ENCODE measurements at regions not wholly inside any gene's neighbourhood (a gene's known extent, or its start where the extent isn't known, plus 50 kb on each side); places are given as distances from the start of the nearest gene placed in this dataset.
"Not testable (repeated sequence)": the region's sequence is repeated elsewhere in the genome, so short reads cannot be mapped to it uniquely, and the experiment has no call there.

- H3K36me3 Mint-ChIP-seq (ENCODE audit: low read depth); H3K9me3 Mint-ChIP-seq; intact Hi-C loops (cut with micrococcal nuclease); H3K27me3 Mint-ChIP-seq; H3K4me1 Mint-ChIP-seq; DNase-seq; H3K4me3 Mint-ChIP-seq; H3K27ac Mint-ChIP-seq: not testable (repeated sequence)
These were observed 2742.7 kb downstream of the ARAP2 start for GRCh38 chr4:33501587-33501986.

GRCh38 chr4:33512397-33512796 lies 2731.9 kb downstream of the ARAP2 start:
- H3K4me3 Mint-ChIP-seq: no peak overlapping the region
- H3K36me3 Mint-ChIP-seq (ENCODE audit: low read depth): no peaks in the 10 kb centered on the region
- intact Hi-C loops (cut with micrococcal nuclease): no loop called here
- no peak overlapping the region for H3K27ac Mint-ChIP-seq
- DNase-seq: no peak
- no peaks in the 10 kb centered on the region for H3K4me1 Mint-ChIP-seq
- no peaks in the 10 kb centered on the region for H3K27me3 Mint-ChIP-seq
- peaks cover 3% of the 10 kb centered on the region for H3K9me3 Mint-ChIP-seq

- no peak overlapping the region for H3K27ac Mint-ChIP-seq
- H3K4me3 Mint-ChIP-seq: no peak overlapping the region
- H3K4me1 Mint-ChIP-seq: no peaks in the 10 kb centered on the region
- no peaks in the 10 kb centered on the region for H3K36me3 Mint-ChIP-seq (ENCODE audit: low read depth)
- no peaks in the 10 kb centered on the region for H3K9me3 Mint-ChIP-seq
- DNase-seq: no peak
- intact Hi-C loops (cut with micrococcal nuclease): no loop called here
- H3K27me3 Mint-ChIP-seq: no peaks in the 10 kb centered on the region
These were observed 2725.5 kb downstream of the ARAP2 start for GRCh38 chr4:33518856-33519255.

- Mint-ChIP-seq H3K27ac (no peak overlapping the region), H3K9me3 (peaks cover 9% of the 10 kb centered on the region), H3K4me1 (no peaks in the 10 kb centered on the region), H3K4me3 (no peak overlapping the region), H3K27me3 (no peaks in the 10 kb centered on the region), H3K36me3 (ENCODE audit: low read depth) (no peaks in the 10 kb centered on the region)
- no peak for DNase-seq
- intact Hi-C loops (cut with micrococcal nuclease): no loop called here
These were observed 2711.5 kb downstream of the ARAP2 start for GRCh38 chr4:33532821-33533220.

GRCh38 chr4:33536898-33537297 lies 2707.4 kb downstream of the ARAP2 start:
- peaks cover 5% of the 10 kb centered on the region for H3K9me3 Mint-ChIP-seq
- no peaks in the 10 kb centered on the region for H3K36me3 Mint-ChIP-seq (ENCODE audit: low read depth)
- H3K4me3 Mint-ChIP-seq: no peak overlapping the region
- no peak overlapping the region for H3K27ac Mint-ChIP-seq
- intact Hi-C loops (cut with micrococcal nuclease): no loop called here
- H3K4me1 Mint-ChIP-seq: no peaks in the 10 kb centered on the region
- DNase-seq: no peak
- no peaks in the 10 kb centered on the region for H3K27me3 Mint-ChIP-seq

- Mint-ChIP-seq H3K27ac (no peak overlapping the region), H3K27me3 (no peaks in the 10 kb centered on the region), H3K4me1 (no peaks in the 10 kb centered on the region), H3K4me3 (no peak overlapping the region), H3K9me3 (peaks cover 4% of the 10 kb centered on the region), H3K36me3 (ENCODE audit: low read depth) (no peaks in the 10 kb centered on the region)
- intact Hi-C loops (cut with micrococcal nuclease): no loop called here
- DNase-seq: no peak
These were observed 2706.8 kb downstream of the ARAP2 start for GRCh38 chr4:33537527-33537926.

- no peak for DNase-seq
- no peaks in the 10 kb centered on the region for H3K36me3 Mint-ChIP-seq (ENCODE audit: low read depth)
- no peak overlapping the region for H3K27ac Mint-ChIP-seq
- intact Hi-C loops (cut with micrococcal nuclease): no loop called here
- H3K27me3 Mint-ChIP-seq: no peaks in the 10 kb centered on the region
- no peak overlapping the region for H3K4me3 Mint-ChIP-seq
- no peaks in the 10 kb centered on the region for H3K4me1 Mint-ChIP-seq
- H3K9me3 Mint-ChIP-seq: peaks cover 5% of the 10 kb centered on the region
These were observed 2700.3 kb downstream of the ARAP2 start for GRCh38 chr4:33543941-33544450.

GRCh38 chr4:33551244-33551643 lies 2693.1 kb downstream of the ARAP2 start:
- Mint-ChIP-seq H3K4me1 (no peaks in the 10 kb centered on the region), H3K9me3 (no peaks in the 10 kb centered on the region), H3K36me3 (ENCODE audit: low read depth) (no peaks in the 10 kb centered on the region), H3K27ac (no peak overlapping the region), H3K27me3 (no peaks in the 10 kb centered on the region), H3K4me3 (no peak overlapping the region)
- DNase-seq: no peak
- intact Hi-C loops (cut with micrococcal nuclease): no loop called here

- Mint-ChIP-seq H3K4me3 (no peak overlapping the region), H3K4me1 (no peaks in the 10 kb centered on the region), H3K27ac (no peak overlapping the region), H3K27me3 (no peaks in the 10 kb centered on the region), H3K9me3 (no peaks in the 10 kb centered on the region), H3K36me3 (ENCODE audit: low read depth) (no peaks in the 10 kb centered on the region)
- intact Hi-C loops (cut with micrococcal nuclease): no loop called here
- no peak for DNase-seq
These were observed 2683.1 kb downstream of the ARAP2 start for GRCh38 chr4:33561259-33561658.

GRCh38 chr4:33566649-33567048 lies 2677.7 kb downstream of the ARAP2 start:
- Mint-ChIP-seq H3K27me3 (no peaks in the 10 kb centered on the region), H3K9me3 (no peaks in the 10 kb centered on the region), H3K27ac (no peak overlapping the region), H3K4me3 (no peak overlapping the region), H3K4me1 (no peaks in the 10 kb centered on the region), H3K36me3 (ENCODE audit: low read depth) (no peaks in the 10 kb centered on the region)
- DNase-seq: no peak
- intact Hi-C loops (cut with micrococcal nuclease): no loop called here

GRCh38 chr4:33577791-33578190 lies 2666.5 kb downstream of the ARAP2 start:
- intact Hi-C loops (cut with micrococcal nuclease): no loop called here
- no peaks in the 10 kb centered on the region for H3K27me3 Mint-ChIP-seq
- H3K27ac Mint-ChIP-seq: no peak overlapping the region
- DNase-seq: no peak
- H3K9me3 Mint-ChIP-seq: peaks cover 19% of the 10 kb centered on the region
- no peak overlapping the region for H3K4me3 Mint-ChIP-seq
- H3K36me3 Mint-ChIP-seq (ENCODE audit: low read depth): no peaks in the 10 kb centered on the region
- no peaks in the 10 kb centered on the region for H3K4me1 Mint-ChIP-seq

GRCh38 chr4:33579951-33580350 lies 2664.4 kb downstream of the ARAP2 start:
- Mint-ChIP-seq H3K4me1 (no peaks in the 10 kb centered on the region), H3K27ac (no peak overlapping the region), H3K4me3 (no peak overlapping the region), H3K9me3 (peaks cover 15% of the 10 kb centered on the region), H3K36me3 (ENCODE audit: low read depth) (no peaks in the 10 kb centered on the region), H3K27me3 (no peaks in the 10 kb centered on the region)
- intact Hi-C loops (cut with micrococcal nuclease): no loop called here
- no peak for DNase-seq

- Mint-ChIP-seq H3K27me3 (no peaks in the 10 kb centered on the region), H3K9me3 (peaks cover 5% of the 10 kb centered on the region), H3K27ac (no peak overlapping the region), H3K36me3 (ENCODE audit: low read depth) (no peaks in the 10 kb centered on the region), H3K4me1 (no peaks in the 10 kb centered on the region), H3K4me3 (no peak overlapping the region)
- intact Hi-C loops (cut with micrococcal nuclease): no loop called here
- DNase-seq: no peak
These were observed 2651.6 kb downstream of the ARAP2 start for GRCh38 chr4:33592701-33593100.

- Mint-ChIP-seq H3K9me3 (peaks cover 28% of the 10 kb centered on the region), H3K4me3 (no peak overlapping the region), H3K27ac (no peak overlapping the region), H3K4me1 (no peaks in the 10 kb centered on the region), H3K36me3 (ENCODE audit: low read depth) (no peaks in the 10 kb centered on the region), H3K27me3 (no peaks in the 10 kb centered on the region)
- intact Hi-C loops (cut with micrococcal nuclease): no loop called here
- DNase-seq: no peak
These were observed 2637.4 kb downstream of the ARAP2 start for GRCh38 chr4:33606951-33607350.

- intact Hi-C loops (cut with micrococcal nuclease): no loop called here
- Mint-ChIP-seq H3K27me3 (no peaks in the 10 kb centered on the region), H3K4me3 (no peak overlapping the region), H3K9me3 (peaks cover 8% of the 10 kb centered on the region), H3K27ac (no peak overlapping the region), H3K4me1 (no peaks in the 10 kb centered on the region), H3K36me3 (ENCODE audit: low read depth) (no peaks in the 10 kb centered on the region)
- DNase-seq: no peak
These were observed 2628.2 kb downstream of the ARAP2 start for GRCh38 chr4:33616121-33616520.
